GM21529 (cell line): ENCODE measurements at regions not wholly inside any gene's neighbourhood (a gene's known extent, or its start where the extent isn't known, plus 50 kb on each side); places are given as distances from the start of the nearest gene placed in this dataset.
"Not testable (repeated sequence)": the region's sequence is repeated elsewhere in the genome, so short reads cannot be mapped to it uniquely, and the experiment has no call there.

Experiments used
- ATAC-seq: cut with Tn5 transposase; IDR thresholded peaks from one replicate; pipeline ENCODE4 v1.9.1; 2021; ENCODE audit not compliant: unreplicated experiment

- ATAC-seq, result not testable (repeated sequence)
Observed at GRCh38 chr3:159510988-159511387, 477.6 kb upstream of the IL12A start.

- ATAC-seq, result no peak
Observed at GRCh38 chr3:159513444-159513843, 475.2 kb upstream of the IL12A start.

GRCh38 chr3:159513867-159514380 lies 474.7 kb upstream of the IL12A start:
- no peak for ATAC-seq

GRCh38 chr3:159517105-159517504 lies 471.5 kb upstream of the IL12A start:
- ATAC-seq, result no peak

- ATAC-seq, result no peak
Observed at GRCh38 chr3:159520638-159521037, 468.0 kb upstream of the IL12A start.

- no peak for ATAC-seq
Observed at GRCh38 chr3:159522276-159522675, 466.4 kb upstream of the IL12A start.

GRCh38 chr3:159528251-159528895 lies 460.3 kb upstream of the IL12A start:
- ATAC-seq, result no peak

GRCh38 chr3:159532577-159532976 lies 456.1 kb upstream of the IL12A start:
- no peak for ATAC-seq

- no peak for ATAC-seq
Observed at GRCh38 chr3:159534496-159534895, 454.1 kb upstream of the IL12A start.

- no peak for ATAC-seq
Observed at GRCh38 chr3:159536876-159537275, 451.8 kb upstream of the IL12A start.

GRCh38 chr3:159538507-159538906 lies 450.1 kb upstream of the IL12A start:
- ATAC-seq, result no peak

GRCh38 chr3:159540882-159541495 lies 447.6 kb upstream of the IL12A start:
- no peak for ATAC-seq

- no peak for ATAC-seq
Observed at GRCh38 chr3:159548675-159549335, 439.8 kb upstream of the IL12A start.

GRCh38 chr3:159555205-159555604 lies 433.4 kb upstream of the IL12A start:
- ATAC-seq, result no peak

GRCh38 chr3:159559771-159560170 lies 428.9 kb upstream of the IL12A start:
- ATAC-seq, result no peak

GRCh38 chr3:159560214-159560979 lies 428.2 kb upstream of the IL12A start:
- ATAC-seq, result no peak

- no peak for ATAC-seq
Observed at GRCh38 chr3:159565313-159565712, 423.3 kb upstream of the IL12A start.

- ATAC-seq, result no peak
Observed at GRCh38 chr3:159583662-159584061, 405.0 kb upstream of the IL12A start.

GRCh38 chr3:159584421-159584820 lies 404.2 kb upstream of the IL12A start:
- no peak for ATAC-seq

GRCh38 chr3:159586571-159587202 lies 401.9 kb upstream of the IL12A start:
- ATAC-seq, result no peak
